Transverse colon (tissue), 4 donors: ENCODE measurements at regions not wholly inside any gene's neighbourhood (a gene's known extent, or its start where the extent isn't known, plus 50 kb on each side); places are given as distances from the start of the nearest gene placed in this dataset.
A peak's percentile ranks its signal among the peaks of the same experiment; 100 is the strongest.

Source experiments
- DNase-seq: peaks from one replicate; pipeline ENCODE4 v3.0.0-alpha.2; 2019
- H3K27ac ChIP-seq, 4 donors: fragments of 200-600 bp; sonication (generic); 2 replicates each; pipeline ENCODE4 v1.5.1; 2016 to 2018; ENCODE audit warnings: inconsistent platforms in 4 of 4
- H3K27me3 ChIP-seq: fragments of 200-600 bp; sonication (generic); 2 replicates; pipeline ENCODE4 v1.5.1; 2017; ENCODE audit warnings: inconsistent platforms
- H3K36me3 ChIP-seq, 4 donors: fragments of 200-600 bp; sonication (generic); 2 replicates each; pipeline ENCODE4 v1.5.1; 2017 to 2019; ENCODE audit warnings: inconsistent platforms in 4 of 4
- H3K4me1 ChIP-seq, 4 donors: fragments of 200-600 bp; sonication (generic); 2 replicates each; pipeline ENCODE4 v1.5.1; 2017 to 2020; ENCODE audit warnings: inconsistent platforms in 4 of 4
- H3K4me3 ChIP-seq, 4 donors: fragments of 200-600 bp; sonication (generic); 1 replicate in 1 of 4; 2 replicates in 3 of 4; pipeline versions ENCODE4 v1.5.1 to v1.6.1; 2017 to 2019; ENCODE audit warnings: inconsistent platforms in 4 of 4
- H3K9me3 ChIP-seq, 2 donors: fragments of 200-600 bp; sonication (generic); 2 replicates each; pipeline ENCODE4 v1.5.1; 2017 to 2019; ENCODE audit warnings: inconsistent platforms in 2 of 2
- CTCF ChIP-seq, 5 experiments: fragments of 200-600 bp in 3 of 5; fragments of 450-650 bp in 2 of 5; sonication (generic) in 3 of 5; IDR thresholded peaks; 1 replicate in 2 of 5; 2 replicates in 3 of 5; pipeline ENCODE4 v1.5.1; 2016 to 2017; ENCODE audit warnings: antibody characterized with exemption in 5 of 5, inconsistent platforms in 3 of 5, mild to moderate bottlenecking in 2 of 5, moderate library complexity in 1 of 5
- EP300 ChIP-seq: sonication (generic); formaldehyde crosslinking; IDR thresholded peaks from one replicate; pipeline ENCODE4 v1.6.1; 2017; ENCODE audit warnings: antibody characterized with exemption, low read depth
- POLR2A ChIP-seq: fragments of 450-650 bp; IDR thresholded peaks from one replicate; pipeline ENCODE4 v1.6.1; 2016; ENCODE audit warnings: antibody characterized with exemption, mild to moderate bottlenecking, moderate library complexity
- POLR2AphosphoS5 ChIP-seq, 3 donors: sonication (generic); formaldehyde crosslinking; IDR thresholded peaks; one replicate each; pipeline ENCODE4 v1.6.1; 2016; ENCODE audit warnings: antibody characterized with exemption in 3 of 3
- WGBS, 2 donors: methylation state at CpG; one replicate each; pipeline ENCODE4 v1.1.5; 2018; ENCODE audit warnings: low coverage in 1 of 2; 5-methylcytosine and 5-hydroxymethylcytosine counted together
- in situ Hi-C, 4 donors: fragments of 200-750 bp; cut with MboI; loops; one replicate each; pipeline versions ENCODE4 v1.15.0 to v1.15.1; 2017; ENCODE audit warnings: low sequenced_read_pairs in 3 of 4, low pct_ligation_motif_present in 1 of 4, low pct_unique_long_range_greater_than_20kb in 1 of 4
- intact Hi-C: fragments of 100-400 bp; cut with DNase I; formaldehyde crosslinking; loops from one replicate; pipeline ENCODE4 v1.15.1; 2023; ENCODE audit warnings: low total_unique reads

GRCh38 chr10:28097633-28098032 lies 98.8 kb upstream of the ODAD2 start:
- H3K27me3 ChIP-seq = no peaks in the 10 kb centered on the region
- H3K36me3 ChIP-seq = no peaks in the 10 kb centered on the region
- no peak overlapping the region for H3K27ac ChIP-seq
- H3K4me1 ChIP-seq = no peaks in the 10 kb centered on the region
- 81 to 88% methylated on average over 3 of the region's 3 CpGs for WGBS, 2 donors
- no peaks in the 10 kb centered on the region for H3K9me3 ChIP-seq
- no peak overlapping the region for H3K4me3 ChIP-seq
- TF ChIP-seq CTCF (IDR thresholded peaks at IDR 0.05) = peak in 1 of 5 experiments; percentile 6
- no peak for TF ChIP-seq POLR2A
- intact Hi-C loops (no loop called here), in situ Hi-C loops (no loop called here)
- no peak for DNase-seq

- no peaks in the 10 kb centered on the region for H3K9me3 ChIP-seq
- 77 to 81% methylated on average over 5 of the region's 5 CpGs for WGBS, 2 donors
- no peak overlapping the region for H3K4me3 ChIP-seq
- DNase-seq = no peak
- no peaks in the 10 kb centered on the region for H3K27me3 ChIP-seq
- H3K36me3 ChIP-seq = no peaks in the 10 kb centered on the region
- H3K4me1 ChIP-seq = no peaks in the 10 kb centered on the region
- H3K27ac ChIP-seq = no peak overlapping the region
- intact Hi-C loops = no loop called here
- TF ChIP-seq EP300 = no peak
- TF ChIP-seq POLR2A = no peak
- no peak for TF ChIP-seq POLR2AphosphoS5 (IDR thresholded peaks at IDR 0.05)
- TF ChIP-seq CTCF (IDR thresholded peaks at IDR 0.05) = no peak
- in situ Hi-C loops = no loop called here
Measured at GRCh38 chr10:28095791-28096378, 97.0 kb upstream of the ODAD2 start.

- no peaks in the 10 kb centered on the region for H3K27me3 ChIP-seq
- no peaks in the 10 kb centered on the region for H3K36me3 ChIP-seq
- intact Hi-C loops = no loop called here
Measured at GRCh38 chr10:28094121-28094520, 95.2 kb upstream of the ODAD2 start.

GRCh38 chr10:28091913-28092312 lies 93.0 kb upstream of the ODAD2 start:
- no peak overlapping the region for H3K4me3 ChIP-seq
- H3K36me3 ChIP-seq = no peaks in the 10 kb centered on the region
- in situ Hi-C loops (no loop called here), intact Hi-C loops (no loop called here)
- TF ChIP-seq EP300 = no peak
- no peak for TF ChIP-seq POLR2AphosphoS5 (IDR thresholded peaks at IDR 0.05)
- TF ChIP-seq CTCF (IDR thresholded peaks at IDR 0.05) = no peak
- no peak for TF ChIP-seq POLR2A
- no peaks in the 10 kb centered on the region for H3K9me3 ChIP-seq
- no peaks in the 10 kb centered on the region for H3K4me1 ChIP-seq
- DNase-seq = no peak
- no peaks in the 10 kb centered on the region for H3K27me3 ChIP-seq
- 85 to 88% methylated on average over 2 of the region's 2 CpGs for WGBS, 2 donors
- no peak overlapping the region for H3K27ac ChIP-seq

More at GRCh38 chr10:28094121-28094520, 95.2 kb upstream of the ODAD2 start:
- H3K9me3 ChIP-seq = no peaks in the 10 kb centered on the region
- TF ChIP-seq POLR2AphosphoS5 (IDR thresholded peaks at IDR 0.05) = no peak
- TF ChIP-seq CTCF (IDR thresholded peaks at IDR 0.05) = no peak
- no peak for TF ChIP-seq POLR2A
- TF ChIP-seq EP300 = no peak
- no peak overlapping the region for H3K4me3 ChIP-seq
- no peak overlapping the region for H3K27ac ChIP-seq
- in situ Hi-C loops = no loop called here
- no peaks in the 10 kb centered on the region for H3K4me1 ChIP-seq
- WGBS, 2 donors = 78 to 92% methylated on average over 1 to 8 of the region's 8 CpGs
- no peak for DNase-seq
